Fibroblast of skin of left biceps (primary cell): ENCODE measurements at regions not wholly inside any gene's neighbourhood (a gene's known extent, or its start where the extent isn't known, plus 50 kb on each side); places are given as distances from the start of the nearest gene placed in this dataset.

ENCODE experiments used
- DNase-seq, 2 experiments: peaks; one replicate each; pipeline ENCODE4 v3.0.0-alpha.2; 2013; ENCODE audit warnings: low read depth in 2 of 2

GRCh38 chr5:157918811-157919742 lies 60.1 kb upstream of the CLINT1 start:
- no peak for DNase-seq

GRCh38 chr5:157917899-157918809 lies 59.2 kb upstream of the CLINT1 start:
- DNase-seq = peak; percentile 75 to 83

GRCh38 chr5:157917491-157917890 lies 58.5 kb upstream of the CLINT1 start:
- no peak for DNase-seq

- DNase-seq = no peak
Observed at GRCh38 chr5:157915638-157916037, 56.7 kb upstream of the CLINT1 start.

GRCh38 chr5:157914151-157914788 lies 55.3 kb upstream of the CLINT1 start:
- no peak for DNase-seq

DNA sequence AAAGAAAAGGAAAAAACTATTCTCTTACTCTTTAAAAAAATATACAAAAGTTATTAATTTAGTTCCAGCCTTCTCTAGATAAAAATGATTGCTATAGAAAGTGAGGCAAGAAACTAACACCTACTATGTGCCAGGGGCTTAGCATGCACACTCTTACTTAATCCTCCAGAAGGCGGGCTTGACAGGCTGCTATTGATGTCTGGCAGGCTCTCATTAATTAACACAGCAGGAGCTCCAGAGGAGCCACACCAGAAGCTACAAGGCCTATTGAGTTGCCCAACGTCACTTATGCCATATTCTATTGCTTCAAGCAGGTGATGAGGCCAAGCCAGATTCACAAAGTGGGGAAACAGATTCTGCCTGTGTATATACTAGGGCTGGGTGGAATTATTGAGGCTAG lies 54.6 kb upstream of the CLINT1 start:
- DNase-seq = no peak

DNA sequence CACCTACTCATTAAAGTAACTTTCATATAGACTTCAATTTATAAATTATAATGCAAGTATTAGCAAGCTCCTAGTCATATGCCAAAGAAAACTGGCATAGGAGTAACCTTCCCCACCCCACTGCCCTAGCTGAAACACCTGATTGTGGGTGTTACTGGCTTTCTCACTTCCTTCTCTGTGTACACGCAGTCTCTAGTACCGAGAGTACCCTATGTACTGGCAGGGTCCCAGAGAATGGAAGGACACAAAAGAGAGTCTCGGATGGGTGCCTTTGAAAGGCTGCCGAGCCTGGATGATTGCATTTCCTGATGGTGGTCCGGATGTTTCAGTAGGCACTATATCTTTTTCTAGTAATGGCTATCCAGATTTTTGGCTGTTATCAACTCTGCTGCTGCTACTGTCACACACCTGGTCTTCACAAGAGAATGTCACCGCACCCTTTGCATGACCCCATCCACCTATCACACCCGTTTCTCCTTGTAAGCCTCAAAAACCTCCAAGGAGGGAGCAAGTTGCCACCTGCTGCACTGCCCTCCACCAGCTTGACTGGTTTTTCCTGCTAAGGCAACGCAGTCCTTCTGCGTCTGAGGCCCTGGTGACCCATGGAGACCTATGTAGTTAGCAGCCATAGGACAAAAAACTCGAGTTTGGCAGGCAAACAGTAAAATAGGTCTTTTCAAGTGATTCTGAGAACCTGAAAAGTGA lies 53.8 kb upstream of the CLINT1 start:
- DNase-seq = no peak

- DNase-seq = no peak
Observed at GRCh38 chr5:157911568-157911967, 52.6 kb upstream of the CLINT1 start.
